ENCODE measurements at regions not wholly inside any gene's neighbourhood (a gene's known extent, or its start where the extent isn't known, plus 50 kb on each side); places are given as distances from the start of the nearest gene placed in this dataset.

GRCh38 chr10:4595719-4596319, 230.2 kb upstream of the AKR1E2 start (continued):
- no peak for TF ChIP-seq ZBTB33 (IDR thresholded peaks at IDR 0.05)
- TF ChIP-seq HNF4G (IDR thresholded peaks at IDR 0.05), result no peak
- no peak for TF ChIP-seq MAX (IDR thresholded peaks at IDR 0.05)
- no peak for TF ChIP-seq FOXA2 (IDR thresholded peaks at IDR 0.05)
- no peak for TF ChIP-seq TAF1 (conservative IDR thresholded peaks at IDR 0.05)
- TF ChIP-seq JUND (IDR thresholded peaks at IDR 0.05), result no peak
- no peak for TF ChIP-seq HNF4A (conservative IDR thresholded peaks at IDR 0.05)
- TF ChIP-seq GABPA (IDR thresholded peaks at IDR 0.05 in 1 of 2, conservative IDR thresholded peaks at IDR 0.05 in 1 of 2), result no peak
- no peak for TF ChIP-seq YY1 (IDR thresholded peaks at IDR 0.05)
- TF ChIP-seq RXRA (IDR thresholded peaks at IDR 0.05), result no peak

DNA sequence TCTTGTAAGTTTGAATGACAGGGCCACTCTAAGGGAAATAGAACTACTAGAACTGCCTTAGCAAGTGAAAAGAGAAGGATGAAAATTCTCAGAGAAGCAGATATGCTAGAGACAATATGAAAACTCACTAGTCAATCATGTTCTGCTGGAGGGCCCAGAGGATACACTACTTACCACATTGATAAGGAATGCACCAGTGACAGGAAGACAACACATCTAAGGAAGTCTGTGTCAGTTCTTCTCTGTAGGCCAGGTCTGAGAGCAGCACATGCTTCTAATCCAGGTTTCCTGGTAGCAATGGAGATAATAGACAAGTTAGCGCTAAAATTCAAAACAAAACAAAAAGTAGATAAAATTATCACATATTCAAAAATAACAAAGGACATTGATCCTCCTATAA, 235.2 kb upstream of the AKR1E2 start:
- TF ChIP-seq CTCF (IDR thresholded peaks at IDR 0.05; ENCODE audit: low read depth, low read length, missing input control) (no peak), YY1 (IDR thresholded peaks at IDR 0.05) (no peak), REST (IDR thresholded peaks at IDR 0.05) (no peak), NR2F2 (IDR thresholded peaks at IDR 0.05) (no peak), FOXA1 (IDR thresholded peaks at IDR 0.05) (no peak), ZBTB33 (IDR thresholded peaks at IDR 0.05) (no peak), RAD21 (IDR thresholded peaks at IDR 0.05) (no peak)
- DNase-seq (ENCODE audit: low spot score), result no peak
- Histone ChIP-seq H3K36me3 (ENCODE audit: control insufficient read depth in 4 of 4, insufficient read depth in 3 of 4, low read depth in 1 of 4, low read length in 3 of 4) (no peaks in the 10 kb centered on the region), H3K9me3 (ENCODE audit: control insufficient read depth in 4 of 4, low read length in 3 of 4) (no peaks in the 10 kb centered on the region), H3K9ac (ENCODE audit: low read depth in 1 of 2, low read length in 2 of 2) (no peak overlapping the region), H3K4me1 (ENCODE audit: control insufficient read depth in 4 of 4, insufficient read depth in 4 of 4, low read length in 3 of 4) (no peaks in the 10 kb centered on the region), H3K27ac (ENCODE audit: low read depth in 1 of 2, low read length in 2 of 2) (no peak overlapping the region), H3K4me3 (ENCODE audit: low read depth in 1 of 3, low read length in 3 of 3) (no peak overlapping the region), H3K27me3 (ENCODE audit: control insufficient read depth in 4 of 4, insufficient read depth in 4 of 4, low read length in 3 of 4) (no peaks in the 10 kb centered on the region)
- WGBS, result 90% methylated on average over 1 of the region's 1 CpG

Measured in liver (tissue), 8 donors.